OCI-LY3 (cell line): ENCODE measurements at regions not wholly inside any gene's neighbourhood (a gene's known extent, or its start where the extent isn't known, plus 50 kb on each side); places are given as distances from the start of the nearest gene placed in this dataset.
"Not testable (repeated sequence)": the region's sequence is repeated elsewhere in the genome, so short reads cannot be mapped to it uniquely, and the experiment has no call there.

ENCODE experiments used
- H2AFZ ChIP-seq: fragments of 200-600, 300-600 bp; shearing (Covaris generic); 2 replicates; pipeline ENCODE4 v1.6.0; 2014; ENCODE audit warnings: antibody characterized with exemption, low read depth, low read length
- H3K27ac ChIP-seq: fragments of 200-600, 300-600 bp; sonication (generic); 2 replicates; pipeline ENCODE4 v1.5.1; 2014; ENCODE audit warnings: mild to moderate bottlenecking, low read length, moderate library complexity, mixed read lengths
- H3K27me3 ChIP-seq: fragments of 200-600, 300-600 bp; sonication (generic); 2 replicates; pipeline ENCODE4 v1.6.1; 2014; ENCODE audit warnings: low read depth, low read length, mixed read lengths
- H3K36me3 ChIP-seq: fragments of 200-600, 300-600 bp; sonication (generic); replicated peaks from 2 replicates; pipeline ENCODE3; 2014; ENCODE audit warnings: low read depth, low read length, mixed read lengths
- H3K4me1 ChIP-seq: fragments of 300-600, 200-600 bp; sonication (generic); 2 replicates; pipeline ENCODE4 v1.6.1; 2014; ENCODE audit warnings: low read length, mixed read lengths
- H3K4me2 ChIP-seq: fragments of 200-600, 300-600 bp; sonication (generic); 2 replicates; pipeline ENCODE4 v1.6.1; 2014; ENCODE audit warnings: low read length, mixed read lengths
- H3K4me3 ChIP-seq: fragments of 300-600, 200-600 bp; sonication (generic); 2 replicates; pipeline ENCODE4 v1.5.1; 2014; ENCODE audit warnings: antibody characterized with exemption, mild to moderate bottlenecking, low read length, moderate library complexity
- H3K79me2 ChIP-seq: fragments of 300-600, 200-600 bp; shearing (Covaris generic); 2 replicates; pipeline ENCODE4 v1.6.1; 2014; ENCODE audit warnings: mild to moderate bottlenecking, low read length, mixed read lengths
- H3K9ac ChIP-seq: fragments of 300-600, 200-600 bp; shearing (Covaris generic); 2 replicates; pipeline ENCODE4 v1.6.0; 2014; ENCODE audit warnings: mild to moderate bottlenecking, low read length, moderate library complexity
- H3K9me3 ChIP-seq: fragments of 200-600, 300-600 bp; shearing (Covaris generic); 2 replicates; pipeline ENCODE4 v1.6.1; 2014; ENCODE audit warnings: low read length, mixed read lengths; ENCODE audit not compliant: insufficient read depth
- H4K20me1 ChIP-seq: fragments of 200-600, 300-600 bp; sonication (generic); 2 replicates; pipeline ENCODE4 v1.6.1; 2016; ENCODE audit warnings: low read length, mixed read lengths; ENCODE audit not compliant: insufficient read depth
- EZH2phosphoT487 ChIP-seq: fragments of 200-600 bp; shearing (Covaris generic); IDR thresholded peaks from 2 replicates; pipeline ENCODE4 v1.6.1; 2018; ENCODE audit warnings: antibody characterized with exemption, mixed run types, low read depth
- TF ChIP-seq, protein P1 (sequence below): fragments of 200-600, 300-600 bp; sonication (generic); IDR thresholded peaks from 2 replicates; pipeline ENCODE4 v1.5.1; 2014; ENCODE audit warnings: antibody characterized with exemption, low read length, low read depth

DNA sequence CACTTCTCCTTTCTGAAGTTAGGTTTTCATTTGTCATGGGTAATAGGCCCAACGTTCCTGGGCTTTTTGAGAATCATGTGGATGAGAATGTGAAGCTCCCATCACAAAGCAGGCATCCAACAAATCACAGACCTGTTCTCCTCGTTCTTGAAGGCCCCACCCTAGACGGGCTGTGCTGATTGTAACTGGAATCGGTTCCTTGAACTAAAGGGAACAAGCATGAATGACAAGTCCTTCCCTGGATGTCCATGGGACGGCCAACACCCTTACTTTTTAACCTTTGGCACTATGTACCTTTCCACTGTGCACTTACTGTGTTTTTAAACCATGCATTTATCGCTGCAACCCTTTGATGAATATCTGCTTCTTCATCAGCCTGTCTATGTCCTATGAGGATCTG lies 438.2 kb downstream of the CD83 start:
- H3K36me3 ChIP-seq: no peaks in the 10 kb centered on the region
- no peak overlapping the region for H3K4me2 ChIP-seq
- H3K9me3 ChIP-seq: no peaks in the 10 kb centered on the region
- no peak overlapping the region for H3K4me3 ChIP-seq
- H2AFZ ChIP-seq: no peak overlapping the region
- no peak overlapping the region for H3K9ac ChIP-seq
- TF ChIP-seq, protein P1, sequence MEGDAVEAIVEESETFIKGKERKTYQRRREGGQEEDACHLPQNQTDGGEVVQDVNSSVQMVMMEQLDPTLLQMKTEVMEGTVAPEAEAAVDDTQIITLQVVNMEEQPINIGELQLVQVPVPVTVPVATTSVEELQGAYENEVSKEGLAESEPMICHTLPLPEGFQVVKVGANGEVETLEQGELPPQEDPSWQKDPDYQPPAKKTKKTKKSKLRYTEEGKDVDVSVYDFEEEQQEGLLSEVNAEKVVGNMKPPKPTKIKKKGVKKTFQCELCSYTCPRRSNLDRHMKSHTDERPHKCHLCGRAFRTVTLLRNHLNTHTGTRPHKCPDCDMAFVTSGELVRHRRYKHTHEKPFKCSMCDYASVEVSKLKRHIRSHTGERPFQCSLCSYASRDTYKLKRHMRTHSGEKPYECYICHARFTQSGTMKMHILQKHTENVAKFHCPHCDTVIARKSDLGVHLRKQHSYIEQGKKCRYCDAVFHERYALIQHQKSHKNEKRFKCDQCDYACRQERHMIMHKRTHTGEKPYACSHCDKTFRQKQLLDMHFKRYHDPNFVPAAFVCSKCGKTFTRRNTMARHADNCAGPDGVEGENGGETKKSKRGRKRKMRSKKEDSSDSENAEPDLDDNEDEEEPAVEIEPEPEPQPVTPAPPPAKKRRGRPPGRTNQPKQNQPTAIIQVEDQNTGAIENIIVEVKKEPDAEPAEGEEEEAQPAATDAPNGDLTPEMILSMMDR: no peak
- TF ChIP-seq EZH2phosphoT487: no peak
- peaks cover under 1% of the 10 kb centered on the region; the same call in 1 of the 2 replicates for H3K27me3 ChIP-seq
- no peaks in the 10 kb centered on the region for H3K4me1 ChIP-seq
- no peaks in the 10 kb centered on the region for H3K79me2 ChIP-seq
- no peaks in the 10 kb centered on the region for H4K20me1 ChIP-seq
- no peak overlapping the region for H3K27ac ChIP-seq

DNA sequence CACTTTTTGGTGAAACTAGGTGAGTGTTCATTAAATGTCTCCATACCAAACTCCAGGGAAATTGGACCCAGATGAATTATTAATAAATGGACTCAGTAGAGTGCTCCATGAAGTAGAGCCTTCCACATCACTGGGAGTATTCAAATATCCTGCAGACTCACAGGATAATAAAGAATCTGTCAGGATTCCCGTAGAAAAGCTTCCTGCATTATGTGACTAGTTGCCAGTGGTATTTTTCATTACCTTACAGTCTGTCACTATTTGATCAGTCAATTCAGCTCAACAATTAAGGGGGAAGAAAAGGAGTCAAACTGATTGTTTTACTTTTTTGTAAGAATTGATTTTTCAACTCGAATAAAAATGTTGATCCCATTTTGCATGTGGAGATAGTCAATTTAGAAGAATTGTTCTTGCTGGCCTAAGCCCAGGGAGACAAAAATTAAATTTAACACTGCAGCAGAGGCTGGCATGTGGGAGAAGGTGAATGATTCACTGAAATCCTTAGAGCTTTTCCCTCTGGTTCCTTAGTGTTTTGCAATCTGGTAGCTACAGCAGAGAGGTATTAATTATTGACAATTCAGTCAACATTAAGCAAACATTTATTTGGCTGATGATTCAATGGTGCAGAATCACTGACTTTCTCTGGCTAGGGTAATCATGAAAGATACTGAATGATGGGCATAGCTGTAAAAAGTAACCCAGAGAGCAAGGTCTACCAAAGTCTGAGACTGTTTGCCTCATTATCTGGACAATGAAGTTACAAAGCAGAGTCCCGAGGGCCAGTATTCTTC lies 442.4 kb downstream of the CD83 start:
- no peak overlapping the region for H3K27ac ChIP-seq
- H3K4me1 ChIP-seq: no peaks in the 10 kb centered on the region
- H3K79me2 ChIP-seq: no peaks in the 10 kb centered on the region
- no peaks in the 10 kb centered on the region for H4K20me1 ChIP-seq
- no peak overlapping the region for H3K4me2 ChIP-seq
- H2AFZ ChIP-seq: no peak overlapping the region
- H3K36me3 ChIP-seq: no peaks in the 10 kb centered on the region
- no peaks in the 10 kb centered on the region for H3K27me3 ChIP-seq
- H3K4me3 ChIP-seq: no peak overlapping the region
- no peaks in the 10 kb centered on the region for H3K9me3 ChIP-seq
- no peak overlapping the region for H3K9ac ChIP-seq
- no peak for TF ChIP-seq EZH2phosphoT487
- TF ChIP-seq, protein P1: no peak

DNA sequence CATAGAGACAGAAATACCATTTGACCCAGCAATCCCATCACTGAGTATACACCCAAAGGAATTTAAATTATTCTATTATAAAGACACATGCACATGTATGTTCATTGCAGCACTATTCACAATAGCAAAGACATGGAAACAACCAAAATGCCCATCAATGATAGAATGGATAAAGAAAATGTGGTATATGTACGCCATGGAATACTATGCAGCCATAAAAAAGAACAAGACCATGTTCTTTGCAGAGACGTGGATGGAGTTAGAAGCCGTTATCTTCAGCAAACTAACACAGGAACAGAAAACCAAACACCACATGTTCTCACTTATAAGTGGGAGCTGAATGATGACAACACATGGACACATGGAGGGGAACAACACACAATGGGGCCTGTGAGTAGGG lies 444.0 kb downstream of the CD83 start:
- not testable (repeated sequence) for H3K4me1 ChIP-seq, H3K27me3 ChIP-seq, H3K79me2 ChIP-seq, H3K36me3 ChIP-seq, H3K4me2 ChIP-seq, H3K9ac ChIP-seq, H3K9me3 ChIP-seq, H4K20me1 ChIP-seq, H3K27ac ChIP-seq, H2AFZ ChIP-seq, H3K4me3 ChIP-seq

DNA sequence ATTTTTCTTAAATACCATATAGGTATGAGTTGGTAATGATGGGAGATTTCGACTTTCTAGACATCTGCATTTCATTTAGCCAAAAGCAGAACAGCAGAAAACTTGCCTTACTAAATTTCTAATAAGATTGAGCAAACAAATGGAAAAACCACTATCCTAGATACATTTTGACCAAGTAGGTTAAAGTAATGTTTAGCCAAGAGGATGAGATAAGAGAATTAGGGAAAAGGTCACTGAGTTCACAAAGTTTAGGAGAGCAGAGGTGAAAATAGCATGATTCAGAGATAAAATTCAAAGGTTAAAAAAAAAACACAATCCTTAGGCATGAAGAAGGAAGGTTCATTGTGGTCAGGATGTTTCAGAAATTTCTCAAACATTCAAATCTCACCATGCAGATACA lies 450.3 kb downstream of the CD83 start:
- H3K27ac ChIP-seq: no peak overlapping the region
- TF ChIP-seq, protein P1: no peak
- no peak overlapping the region for H3K9ac ChIP-seq

More for the DNA sequence above, 450.3 kb downstream of the CD83 start:
- no peaks in the 10 kb centered on the region for H3K36me3 ChIP-seq
- H4K20me1 ChIP-seq: no peaks in the 10 kb centered on the region
- no peak overlapping the region for H3K4me2 ChIP-seq
- H3K4me1 ChIP-seq: no peaks in the 10 kb centered on the region
- H2AFZ ChIP-seq: no peak overlapping the region
- H3K27me3 ChIP-seq: peaks cover 14% of the 10 kb centered on the region; the same call in 1 of the 2 replicates
- no peak overlapping the region for H3K4me3 ChIP-seq
- H3K79me2 ChIP-seq: no peaks in the 10 kb centered on the region
- H3K9me3 ChIP-seq: no peaks in the 10 kb centered on the region
